ENCODE measurements at regions not wholly inside any gene's neighbourhood (a gene's known extent, or its start where the extent isn't known, plus 50 kb on each side); places are given as distances from the start of the nearest gene placed in this dataset.

GRCh38 chr7:31284106-31284505 is 56.4 kb downstream of the NEUROD6 start:
- DNase-seq (ENCODE audit: low read depth, low spot score), result no peak
- H3K9me3 ChIP-seq (ENCODE audit: control insufficient read depth, insufficient read depth, low read length), result no peaks in the 10 kb centered on the region
- H3K36me3 ChIP-seq (ENCODE audit: control insufficient read depth, insufficient read depth, low read length), result no peaks in the 10 kb centered on the region
- no peaks in the 10 kb centered on the region for H3K4me1 ChIP-seq (ENCODE audit: control insufficient read depth, insufficient read depth, low read length)
- H3K27me3 ChIP-seq (ENCODE audit: control insufficient read depth, insufficient read depth, low read length), result no peaks in the 10 kb centered on the region
- no peak overlapping the region for H3K4me3 ChIP-seq (ENCODE audit: low read length)
- no peak overlapping the region for H3K27ac ChIP-seq (ENCODE audit: low read length)
- no CpG with 5 or more reads among the region's 4 CpGs for WGBS (ENCODE audit: insufficient coverage, insufficient read length)

- no peak for DNase-seq (ENCODE audit: low read depth, low spot score)
- Histone ChIP-seq H3K4me3 (ENCODE audit: low read length) (no peak overlapping the region), H3K27ac (ENCODE audit: low read length) (no peak overlapping the region)
These were observed 68.7 kb downstream of the NEUROD6 start for GRCh38 chr7:31271641-31272405.

GRCh38 chr7:31267486-31267885 is 73.0 kb downstream of the NEUROD6 start:
- WGBS (ENCODE audit: insufficient coverage, insufficient read length), result no CpG with 5 or more reads among the region's 1 CpG
- no peaks in the 10 kb centered on the region for H3K9me3 ChIP-seq (ENCODE audit: control insufficient read depth, insufficient read depth, low read length)
- H3K27me3 ChIP-seq (ENCODE audit: control insufficient read depth, insufficient read depth, low read length), result no peaks in the 10 kb centered on the region
- no peak overlapping the region for H3K4me3 ChIP-seq (ENCODE audit: low read length)
- DNase-seq (ENCODE audit: low read depth, low spot score), result no peak
- H3K27ac ChIP-seq (ENCODE audit: low read length), result no peak overlapping the region
- no peaks in the 10 kb centered on the region for H3K4me1 ChIP-seq (ENCODE audit: control insufficient read depth, insufficient read depth, low read length)
- no peaks in the 10 kb centered on the region for H3K36me3 ChIP-seq (ENCODE audit: control insufficient read depth, insufficient read depth, low read length)

More at GRCh38 chr7:31271641-31272405, 68.7 kb downstream of the NEUROD6 start:
- Histone ChIP-seq H3K27me3 (ENCODE audit: control insufficient read depth, insufficient read depth, low read length) (no peaks in the 10 kb centered on the region), H3K36me3 (ENCODE audit: control insufficient read depth, insufficient read depth, low read length) (no peaks in the 10 kb centered on the region), H3K4me1 (ENCODE audit: control insufficient read depth, insufficient read depth, low read length) (no peaks in the 10 kb centered on the region), H3K9me3 (ENCODE audit: control insufficient read depth, insufficient read depth, low read length) (no peaks in the 10 kb centered on the region)
- no CpG with 5 or more reads among the region's 5 CpGs for WGBS (ENCODE audit: insufficient coverage, insufficient read length)

- H3K27me3 ChIP-seq (ENCODE audit: control insufficient read depth, insufficient read depth, low read length), result no peaks in the 10 kb centered on the region
These were observed 77.2 kb downstream of the NEUROD6 start for GRCh38 chr7:31263338-31263737.

GRCh38 chr7:31261341-31261740 is 79.2 kb downstream of the NEUROD6 start:
- no peaks in the 10 kb centered on the region for H3K27me3 ChIP-seq (ENCODE audit: control insufficient read depth, insufficient read depth, low read length)
- H3K4me1 ChIP-seq (ENCODE audit: control insufficient read depth, insufficient read depth, low read length), result no peaks in the 10 kb centered on the region
- no peak overlapping the region for H3K27ac ChIP-seq (ENCODE audit: low read length)
- H3K36me3 ChIP-seq (ENCODE audit: control insufficient read depth, insufficient read depth, low read length), result no peaks in the 10 kb centered on the region
- WGBS (ENCODE audit: insufficient coverage, insufficient read length), result no CpG with 5 or more reads among the region's 7 CpGs
- no peaks in the 10 kb centered on the region for H3K9me3 ChIP-seq (ENCODE audit: control insufficient read depth, insufficient read depth, low read length)
- H3K4me3 ChIP-seq (ENCODE audit: low read length), result no peak overlapping the region
- DNase-seq (ENCODE audit: low read depth, low spot score), result no peak

More at GRCh38 chr7:31263338-31263737, 77.2 kb downstream of the NEUROD6 start:
- no peaks in the 10 kb centered on the region for H3K36me3 ChIP-seq (ENCODE audit: control insufficient read depth, insufficient read depth, low read length)
- no peaks in the 10 kb centered on the region for H3K9me3 ChIP-seq (ENCODE audit: control insufficient read depth, insufficient read depth, low read length)
- WGBS (ENCODE audit: insufficient coverage, insufficient read length), result no CpG with 5 or more reads among the region's 2 CpGs
- no peaks in the 10 kb centered on the region for H3K4me1 ChIP-seq (ENCODE audit: control insufficient read depth, insufficient read depth, low read length)
- DNase-seq (ENCODE audit: low read depth, low spot score), result no peak
- H3K4me3 ChIP-seq (ENCODE audit: low read length), result no peak overlapping the region
- no peak overlapping the region for H3K27ac ChIP-seq (ENCODE audit: low read length)

- Histone ChIP-seq H3K4me3 (ENCODE audit: low read length) (no peak overlapping the region), H3K27ac (ENCODE audit: low read length) (no peak overlapping the region), H3K4me1 (ENCODE audit: control insufficient read depth, insufficient read depth, low read length) (no peaks in the 10 kb centered on the region), H3K36me3 (ENCODE audit: control insufficient read depth, insufficient read depth, low read length) (no peaks in the 10 kb centered on the region), H3K27me3 (ENCODE audit: control insufficient read depth, insufficient read depth, low read length) (no peaks in the 10 kb centered on the region), H3K9me3 (ENCODE audit: control insufficient read depth, insufficient read depth, low read length) (no peaks in the 10 kb centered on the region)
- no peak for DNase-seq (ENCODE audit: low read depth, low spot score)
These were observed 79.7 kb downstream of the NEUROD6 start for GRCh38 chr7:31260851-31261250.

- Histone ChIP-seq H3K27ac (ENCODE audit: low read length) (no peak overlapping the region), H3K27me3 (ENCODE audit: control insufficient read depth, insufficient read depth, low read length) (no peaks in the 10 kb centered on the region), H3K36me3 (ENCODE audit: control insufficient read depth, insufficient read depth, low read length) (no peaks in the 10 kb centered on the region), H3K4me3 (ENCODE audit: low read length) (no peak overlapping the region), H3K9me3 (ENCODE audit: control insufficient read depth, insufficient read depth, low read length) (no peaks in the 10 kb centered on the region), H3K4me1 (ENCODE audit: control insufficient read depth, insufficient read depth, low read length) (no peaks in the 10 kb centered on the region)
- no CpG with 5 or more reads among the region's 2 CpGs for WGBS (ENCODE audit: insufficient coverage, insufficient read length)
- no peak for DNase-seq (ENCODE audit: low read depth, low spot score)
These were observed 82.1 kb downstream of the NEUROD6 start for GRCh38 chr7:31258391-31258790.

GRCh38 chr7:31256506-31256905 is 84.0 kb downstream of the NEUROD6 start:
- WGBS (ENCODE audit: insufficient coverage, insufficient read length), result no CpG with 5 or more reads among the region's 4 CpGs
- Histone ChIP-seq H3K36me3 (ENCODE audit: control insufficient read depth, insufficient read depth, low read length) (no peaks in the 10 kb centered on the region), H3K9me3 (ENCODE audit: control insufficient read depth, insufficient read depth, low read length) (no peaks in the 10 kb centered on the region), H3K4me1 (ENCODE audit: control insufficient read depth, insufficient read depth, low read length) (no peaks in the 10 kb centered on the region), H3K4me3 (ENCODE audit: low read length) (no peak overlapping the region), H3K27me3 (ENCODE audit: control insufficient read depth, insufficient read depth, low read length) (no peaks in the 10 kb centered on the region), H3K27ac (ENCODE audit: low read length) (no peak overlapping the region)
- no peak for DNase-seq (ENCODE audit: low read depth, low spot score)

GRCh38 chr7:31254926-31255325 is 85.6 kb downstream of the NEUROD6 start:
- H3K27ac ChIP-seq (ENCODE audit: low read length), result no peak overlapping the region
- no peaks in the 10 kb centered on the region for H3K9me3 ChIP-seq (ENCODE audit: control insufficient read depth, insufficient read depth, low read length)
- no peaks in the 10 kb centered on the region for H3K4me1 ChIP-seq (ENCODE audit: control insufficient read depth, insufficient read depth, low read length)
- H3K27me3 ChIP-seq (ENCODE audit: control insufficient read depth, insufficient read depth, low read length), result no peaks in the 10 kb centered on the region
- WGBS (ENCODE audit: insufficient coverage, insufficient read length), result no CpG with 5 or more reads among the region's 1 CpG
- H3K36me3 ChIP-seq (ENCODE audit: control insufficient read depth, insufficient read depth, low read length), result no peaks in the 10 kb centered on the region
- no peak overlapping the region for H3K4me3 ChIP-seq (ENCODE audit: low read length)
- DNase-seq (ENCODE audit: low read depth, low spot score), result no peak

GRCh38 chr7:31253532-31253931 is 87.0 kb downstream of the NEUROD6 start:
- H3K9me3 ChIP-seq (ENCODE audit: control insufficient read depth, insufficient read depth, low read length), result no peaks in the 10 kb centered on the region
- no peak overlapping the region for H3K4me3 ChIP-seq (ENCODE audit: low read length)
- no peaks in the 10 kb centered on the region for H3K36me3 ChIP-seq (ENCODE audit: control insufficient read depth, insufficient read depth, low read length)
- no peak overlapping the region for H3K27ac ChIP-seq (ENCODE audit: low read length)
- no CpG with 5 or more reads among the region's 4 CpGs for WGBS (ENCODE audit: insufficient coverage, insufficient read length)
- no peak for DNase-seq (ENCODE audit: low read depth, low spot score)
- no peaks in the 10 kb centered on the region for H3K27me3 ChIP-seq (ENCODE audit: control insufficient read depth, insufficient read depth, low read length)
- no peaks in the 10 kb centered on the region for H3K4me1 ChIP-seq (ENCODE audit: control insufficient read depth, insufficient read depth, low read length)

GRCh38 chr7:31251441-31251840 is 89.1 kb downstream of the NEUROD6 start:
- H3K27me3 ChIP-seq (ENCODE audit: control insufficient read depth, insufficient read depth, low read length), result no peaks in the 10 kb centered on the region
- no peak for DNase-seq (ENCODE audit: low read depth, low spot score)
- no peaks in the 10 kb centered on the region for H3K36me3 ChIP-seq (ENCODE audit: control insufficient read depth, insufficient read depth, low read length)
- no peak overlapping the region for H3K27ac ChIP-seq (ENCODE audit: low read length)
- no peak overlapping the region for H3K4me3 ChIP-seq (ENCODE audit: low read length)
- no CpG with 5 or more reads among the region's 8 CpGs for WGBS (ENCODE audit: insufficient coverage, insufficient read length)
- no peaks in the 10 kb centered on the region for H3K4me1 ChIP-seq (ENCODE audit: control insufficient read depth, insufficient read depth, low read length)
- no peaks in the 10 kb centered on the region for H3K9me3 ChIP-seq (ENCODE audit: control insufficient read depth, insufficient read depth, low read length)
